ENCODE measurements at regions not wholly inside any gene's neighbourhood (a gene's known extent, or its start where the extent isn't known, plus 50 kb on each side); places are given as distances from the start of the nearest gene placed in this dataset.

DNA sequence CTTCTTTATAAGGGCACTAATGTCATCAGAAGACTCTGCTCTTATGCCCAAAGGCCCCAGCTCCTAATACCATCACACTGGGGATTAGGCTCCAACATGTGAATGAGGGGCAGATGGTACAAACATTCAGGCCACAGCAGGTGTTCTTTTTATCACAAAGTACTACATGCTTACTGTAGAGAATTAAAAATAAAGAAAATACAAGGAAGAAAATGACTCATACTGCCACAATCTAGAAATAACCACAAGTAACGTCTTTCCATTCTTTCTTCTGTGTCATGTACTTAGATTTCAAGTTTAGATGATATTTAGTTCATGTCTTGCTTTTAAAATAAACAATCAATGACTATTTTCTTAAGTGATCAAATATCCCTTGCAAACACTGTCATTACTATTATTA lies 100.3 kb upstream of the NEDD4L start:
- Histone ChIP-seq H3K23me2 (ENCODE audit: low read depth, low read length) (no peaks in the 10 kb centered on the region), H3K27me3 (replicated peaks in 1 of 4; ENCODE audit: control insufficient read depth in 3 of 4, extremely low read depth in 1 of 4, insufficient read depth in 3 of 4, low read length in 3 of 4) (peaks cover 0 to 2% (median 0%) of the 10 kb centered on the region in 4 experiments; a peak in 1 of 7 replicates), H2BK5ac (ENCODE audit: low read depth, low read length) (no peak overlapping the region), H3K4me1 (replicated peaks in 1 of 4; ENCODE audit: control insufficient read depth in 3 of 4, insufficient read depth in 4 of 4, low read length in 3 of 4) (peaks cover 0 to 2% (median 0%) of the 10 kb centered on the region in 4 experiments; a peak in 3 of 7 replicates), H3K4me3 (ENCODE audit: extremely low read depth in 1 of 4, insufficient read depth in 2 of 4, low read depth in 3 of 4, low read length in 4 of 4) (no peak overlapping the region), H3K79me1 (ENCODE audit: low read depth, low read length) (no peaks in the 10 kb centered on the region), H3K27ac (ENCODE audit: low read depth, low read length) (no peak overlapping the region), H2BK20ac (ENCODE audit: low read length) (no peak overlapping the region), H3K18ac (ENCODE audit: extremely low read depth, low read length) (no peak overlapping the region), H3K36me3 (ENCODE audit: control insufficient read depth in 2 of 4, insufficient read depth in 4 of 4, low read length in 3 of 4) (no peaks in the 10 kb centered on the region), H4K8ac (ENCODE audit: extremely low read depth, insufficient read depth, low read length) (no peak overlapping the region), H2AK5ac (ENCODE audit: low read depth, low read length) (no peak overlapping the region), H3K79me2 (ENCODE audit: control insufficient read depth in 1 of 2, insufficient read depth in 2 of 2, low read length in 2 of 2) (no peaks in the 10 kb centered on the region), H4K5ac (ENCODE audit: insufficient read length, low read depth, low read length) (no peak overlapping the region), H2BK120ac (replicated peaks; ENCODE audit: low read depth, low read length) (no peak overlapping the region), H3K9ac (replicated peaks in 1 of 4; ENCODE audit: extremely low read depth in 1 of 4, low read depth in 3 of 4, low read length in 3 of 4) (no peak overlapping the region), H3K9me3 (ENCODE audit: insufficient read depth in 2 of 2, low read depth in 1 of 2, low read length in 1 of 2) (no peaks in the 10 kb centered on the region), H3K14ac (ENCODE audit: insufficient read length) (no peak overlapping the region), H4K20me1 (replicated peaks in 1 of 2; ENCODE audit: control insufficient read depth in 1 of 2, insufficient read depth in 2 of 2, low read length in 2 of 2) (no peaks in the 10 kb centered on the region), H4K91ac (replicated peaks; ENCODE audit: insufficient read length, low read length) (no peak overlapping the region), H2AFZ (ENCODE audit: low read length) (no peak overlapping the region), H3K4me2 (ENCODE audit: insufficient read depth in 1 of 2, low read depth in 2 of 2, low read length in 2 of 2) (no peak overlapping the region), H2BK12ac (ENCODE audit: low read depth, low read length) (no peak overlapping the region), H3K23ac (ENCODE audit: insufficient read length) (no peak overlapping the region), H3K56ac (replicated peaks; ENCODE audit: insufficient read length, low read depth, low read length) (no peak overlapping the region), H2BK15ac (ENCODE audit: low read length) (no peak overlapping the region), H3K4ac (replicated peaks; ENCODE audit: insufficient read length, low read depth, low read length) (no peak overlapping the region)
- no peak for TF ChIP-seq BCL11A (IDR thresholded peaks at IDR 0.05; ENCODE audit: low read depth in 2 of 2, low read length in 2 of 2)
- TF ChIP-seq, protein P1, sequence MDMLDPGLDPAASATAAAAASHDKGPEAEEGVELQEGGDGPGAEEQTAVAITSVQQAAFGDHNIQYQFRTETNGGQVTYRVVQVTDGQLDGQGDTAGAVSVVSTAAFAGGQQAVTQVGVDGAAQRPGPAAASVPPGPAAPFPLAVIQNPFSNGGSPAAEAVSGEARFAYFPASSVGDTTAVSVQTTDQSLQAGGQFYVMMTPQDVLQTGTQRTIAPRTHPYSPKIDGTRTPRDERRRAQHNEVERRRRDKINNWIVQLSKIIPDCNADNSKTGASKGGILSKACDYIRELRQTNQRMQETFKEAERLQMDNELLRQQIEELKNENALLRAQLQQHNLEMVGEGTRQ (IDR thresholded peaks at IDR 0.05; ENCODE audit: low read length): no peak
- CTCF ChIA-PET (ENCODE audit: partially characterized antibody): interaction anchor here (0.6 to 2.2 kb wide), 4 partner anchors 12 to 62 kb away, joined by 3 to 16 read pairs (median 4); no protein-coding TSS in a partner anchor
- FAIRE-seq (no peak), DNase-seq (ENCODE audit: low read depth in 1 of 2, low spot score in 2 of 2) (no peak)
- WGBS, 2 experiments (ENCODE audit: extremely low coverage in 1 of 2, insufficient coverage in 1 of 2, insufficient read length in 1 of 2, insufficient replicate concordance in 2 of 2, low coverage in 1 of 2, low lambda C conversion rate in 2 of 2, missing lambda C conversion rate in 1 of 2): 89% methylated on average over 1 of the region's 1 CpG; no CpG with 5 or more reads in 1 of the 2 experiments
- POLR2A ChIA-PET (ENCODE audit: partially characterized antibody): no interaction called here
